ENCODE measurements at regions not wholly inside any gene's neighbourhood (a gene's known extent, or its start where the extent isn't known, plus 50 kb on each side); places are given as distances from the start of the nearest gene placed in this dataset.

DNA sequence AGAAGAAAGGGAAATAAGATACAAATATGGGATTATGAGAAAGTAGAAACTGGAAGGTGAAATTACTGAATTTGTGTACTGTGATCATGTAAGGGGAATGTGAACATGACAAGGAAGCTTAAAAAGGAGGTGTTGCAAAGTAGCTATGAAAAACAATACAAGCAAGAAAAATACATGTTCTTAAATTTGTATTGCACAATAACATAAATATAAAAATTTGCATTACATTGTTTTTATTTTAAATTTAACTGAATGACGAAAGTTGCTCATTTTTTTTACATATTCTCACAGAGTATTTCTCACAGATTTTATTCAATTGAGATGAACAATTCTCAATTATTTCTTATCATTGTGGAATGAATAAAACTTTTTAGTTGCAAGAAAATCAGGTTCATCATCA, 874.8 kb downstream of the AMY1C start:
- TF ChIP-seq POLR2AphosphoS5 (IDR thresholded peaks at IDR 0.05) = no peak
- TF ChIP-seq POLR2A (IDR thresholded peaks at IDR 0.05) = no peak
- TF ChIP-seq CTCF (IDR thresholded peaks at IDR 0.05) = no peak
- TF ChIP-seq EP300 (IDR thresholded peaks at IDR 0.05) = no peak
